GM12891 (cell line): ENCODE measurements at regions not wholly inside any gene's neighbourhood (a gene's known extent, or its start where the extent isn't known, plus 50 kb on each side); places are given as distances from the start of the nearest gene placed in this dataset.

Experiments
- POLR2A ChIP-seq: IDR thresholded peaks from 2 replicates; pipeline ENCODE4 v1.6.1; 2011; ENCODE audit warnings: low read depth, low read length, control low read depth
- TAF1 ChIP-seq: IDR thresholded peaks from 2 replicates; pipeline ENCODE4 v1.6.1; 2011; ENCODE audit warnings: low read depth, low read length, control low read depth

DNA sequence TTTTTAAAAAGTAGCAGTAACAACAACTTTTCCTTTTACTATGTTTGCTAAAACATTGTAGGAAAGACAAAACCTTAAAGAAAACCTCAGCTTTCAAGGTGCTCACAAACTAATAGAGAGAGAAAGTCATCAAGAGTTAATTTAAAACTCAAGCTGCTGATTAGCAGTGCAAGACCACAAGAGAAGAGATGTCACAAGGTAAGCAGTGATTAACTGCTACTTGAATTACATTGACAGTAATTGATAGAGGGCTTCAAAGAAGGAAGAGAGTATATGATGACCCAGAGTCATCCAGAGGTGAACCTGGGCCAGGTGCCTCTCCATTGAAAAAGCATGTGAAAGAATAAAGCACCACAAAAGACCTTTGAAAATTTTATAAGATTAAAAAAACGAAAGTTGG is 939.6 kb upstream of the CNTNAP5 start:
- TF ChIP-seq POLR2A (no peak), TAF1 (no peak)
